Ovary (tissue), 7 donors: ENCODE measurements at regions not wholly inside any gene's neighbourhood (a gene's known extent, or its start where the extent isn't known, plus 50 kb on each side); places are given as distances from the start of the nearest gene placed in this dataset.

Experiments used
- DNase-seq, 5 donors: peaks; one replicate each; pipeline ENCODE4 v3.0.0-alpha.2; 2019 to 2020
- H3K27ac ChIP-seq, 2 donors: fragments of 200-600 bp; one replicate each; pipeline versions ENCODE4 v1.5.1 to v1.8.0; 2019 to 2022
- H3K27me3 ChIP-seq: fragments of 200-600 bp; one replicate; pipeline ENCODE4 v1.8.0; 2022
- H3K36me3 ChIP-seq: fragments of 200-600 bp; sonication (generic); one replicate; pipeline ENCODE4 v1.5.1; 2019
- H3K4me1 ChIP-seq: one replicate; pipeline ENCODE4 v1.8.1; 2013; ENCODE audit warnings: mild to moderate bottlenecking, moderate library complexity; ENCODE audit not compliant: insufficient read depth
- H3K4me3 ChIP-seq: fragments of 200-600 bp; sonication (generic); one replicate; pipeline ENCODE4 v1.5.1; 2017
- H3K9me3 ChIP-seq, 2 donors: fragments of 200-600 bp in 1 of 2; sonication (generic) in 1 of 2; one replicate each; pipeline versions ENCODE4 v1.5.1 to v1.8.1; 2013 to 2019; ENCODE audit warnings: mild to moderate bottlenecking in 1 of 2, moderate library complexity in 1 of 2
- EP300 ChIP-seq: sonication (generic); formaldehyde crosslinking; IDR thresholded peaks from one replicate; pipeline ENCODE4 v1.6.1; 2017; ENCODE audit warnings: antibody characterized with exemption
- POLR2A ChIP-seq: fragments of 450-650 bp; IDR thresholded peaks from one replicate; pipeline ENCODE4 v1.6.1; 2017; ENCODE audit warnings: antibody characterized with exemption, mild to moderate bottlenecking, moderate library complexity
- WGBS, 3 donors: extraction: QIAGEN DNeasy Blood & Tissue Kit in 1 of 3; methylation state at CpG; one replicate each; pipeline versions ENCODE4 v1.1.5 to v1.1.7; 2013 to 2017; 5-methylcytosine and 5-hydroxymethylcytosine counted together
- intact Hi-C, 4 donors: fragments of 100-400 bp; cut with DNase I; formaldehyde crosslinking; loops; one replicate each; pipeline versions ENCODE4 v1.11.0 to v1.15.1; 2022 to 2023
- TF ChIP-seq, protein P1 (sequence below), 3 donors: fragments of 450-650 bp in 2 of 3; fragments of 200-600 bp in 1 of 3; IDR thresholded peaks; one replicate each; pipeline versions ENCODE4 v1.5.1 to v1.8.0; 2016 to 2022; ENCODE audit warnings: antibody characterized with exemption in 3 of 3, mild to moderate bottlenecking in 1 of 3
- donor health status: DM: no; HTN: no; CAD: no; lungs with moderate emphysema.
- donor health status: DM: no; HTN: no; CAD: no.
- donor health status: Bipolar disorder and iron deficiency.
- donor health status: DM: no; HTN: no; CAD: no.
- donor health status: DM: yes; HTN: yes; CAD: no.

DNA sequence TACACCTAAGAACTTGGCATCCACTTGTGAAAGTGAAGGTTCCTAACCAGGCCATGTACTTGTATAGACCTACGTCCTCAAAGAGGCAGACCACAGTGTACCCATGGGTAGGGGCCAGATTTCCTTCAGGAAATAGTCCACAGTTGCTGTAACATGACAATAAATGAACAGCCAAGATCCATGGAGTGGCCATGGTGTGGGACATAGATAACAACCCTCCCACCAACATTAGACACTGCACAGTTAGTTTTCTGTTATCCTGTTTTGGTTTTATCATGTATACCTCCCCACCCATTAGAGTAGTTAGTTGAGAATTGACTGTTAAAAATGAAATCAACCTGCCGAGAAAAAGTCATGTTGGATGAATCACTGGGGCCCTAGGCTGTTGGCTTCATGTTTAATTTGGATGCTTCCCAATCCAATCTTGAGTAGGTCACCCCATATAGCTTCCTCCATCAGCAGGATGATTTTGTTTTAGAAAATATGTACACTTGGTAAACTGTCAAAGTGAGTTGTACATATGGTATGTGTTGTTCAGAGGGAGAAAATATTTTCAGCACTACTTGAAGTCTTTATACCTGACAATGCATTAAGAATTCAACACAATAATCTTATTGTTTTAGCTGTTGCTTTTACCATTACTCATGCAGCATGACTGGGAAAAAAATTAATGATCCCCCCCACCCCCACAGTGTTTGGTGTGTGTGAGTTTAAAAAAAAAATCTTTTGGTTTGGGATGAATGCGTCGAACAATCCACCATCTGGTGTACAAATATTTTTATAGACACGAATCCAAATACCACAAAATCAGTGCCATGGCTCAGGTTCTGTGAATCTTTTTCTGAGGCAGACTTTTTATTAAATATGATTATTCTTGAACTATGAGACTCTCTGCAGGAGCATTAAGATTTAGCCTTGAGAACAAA, 88.3 kb upstream of the ARHGAP29 start:
- H3K27ac ChIP-seq: no peak overlapping the region
- 19 to 22% (median 20%) methylated on average over 5 of the region's 5 CpGs for WGBS, 3 donors
- no peaks in the 10 kb centered on the region for H3K36me3 ChIP-seq
- no peaks in the 10 kb centered on the region for H3K9me3 ChIP-seq
- no peak for TF ChIP-seq EP300
- H3K27me3 ChIP-seq: no peaks in the 10 kb centered on the region
- DNase-seq: no peak
- H3K4me3 ChIP-seq: no peak overlapping the region
- intact Hi-C loops: loop anchor here in 2 of 4 donors (5.0 to 10.0 kb wide), 2 partner anchors 81 to 88 kb away; partner anchors contain the start of gene ARHGAP29 (in 1 of the 2)
- peaks cover 5% of the 10 kb centered on the region for H3K4me1 ChIP-seq

DNA sequence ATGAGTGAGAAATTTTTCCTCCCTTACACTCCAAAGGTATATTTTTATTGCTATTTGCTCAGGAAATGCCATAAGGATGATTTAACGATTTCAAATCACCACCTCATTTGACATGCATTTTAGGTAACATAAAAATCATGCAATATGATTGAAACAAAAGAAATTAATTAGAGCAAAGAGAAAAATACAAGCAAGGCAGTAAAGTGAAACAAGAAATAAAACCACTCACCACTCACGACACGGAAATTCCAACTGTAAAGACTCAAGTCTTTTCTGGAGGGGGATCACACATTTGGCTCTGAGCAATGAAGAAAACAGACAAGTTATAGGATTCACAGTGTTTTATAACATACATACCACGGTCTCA, 86.8 kb upstream of the ARHGAP29 start:
- Histone ChIP-seq H3K4me3 (no peak overlapping the region), H3K4me1 (peaks cover 5% of the 10 kb centered on the region), H3K27me3 (no peaks in the 10 kb centered on the region), H3K27ac (no peak overlapping the region), H3K36me3 (no peaks in the 10 kb centered on the region), H3K9me3 (no peaks in the 10 kb centered on the region)
- no peak for DNase-seq
- no peak for TF ChIP-seq POLR2A
- TF ChIP-seq EP300: no peak
- TF ChIP-seq, protein P1, sequence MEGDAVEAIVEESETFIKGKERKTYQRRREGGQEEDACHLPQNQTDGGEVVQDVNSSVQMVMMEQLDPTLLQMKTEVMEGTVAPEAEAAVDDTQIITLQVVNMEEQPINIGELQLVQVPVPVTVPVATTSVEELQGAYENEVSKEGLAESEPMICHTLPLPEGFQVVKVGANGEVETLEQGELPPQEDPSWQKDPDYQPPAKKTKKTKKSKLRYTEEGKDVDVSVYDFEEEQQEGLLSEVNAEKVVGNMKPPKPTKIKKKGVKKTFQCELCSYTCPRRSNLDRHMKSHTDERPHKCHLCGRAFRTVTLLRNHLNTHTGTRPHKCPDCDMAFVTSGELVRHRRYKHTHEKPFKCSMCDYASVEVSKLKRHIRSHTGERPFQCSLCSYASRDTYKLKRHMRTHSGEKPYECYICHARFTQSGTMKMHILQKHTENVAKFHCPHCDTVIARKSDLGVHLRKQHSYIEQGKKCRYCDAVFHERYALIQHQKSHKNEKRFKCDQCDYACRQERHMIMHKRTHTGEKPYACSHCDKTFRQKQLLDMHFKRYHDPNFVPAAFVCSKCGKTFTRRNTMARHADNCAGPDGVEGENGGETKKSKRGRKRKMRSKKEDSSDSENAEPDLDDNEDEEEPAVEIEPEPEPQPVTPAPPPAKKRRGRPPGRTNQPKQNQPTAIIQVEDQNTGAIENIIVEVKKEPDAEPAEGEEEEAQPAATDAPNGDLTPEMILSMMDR (IDR thresholded peaks at IDR 0.05): no peak
- 79 to 84% (median 81%) methylated on average over 4 of the region's 4 CpGs for WGBS, 3 donors
- intact Hi-C loops: loop anchor here in 1 of 4 donors (10.0 kb wide), 1 partner anchor 79 kb away; no protein-coding TSS in a partner anchor

DNA sequence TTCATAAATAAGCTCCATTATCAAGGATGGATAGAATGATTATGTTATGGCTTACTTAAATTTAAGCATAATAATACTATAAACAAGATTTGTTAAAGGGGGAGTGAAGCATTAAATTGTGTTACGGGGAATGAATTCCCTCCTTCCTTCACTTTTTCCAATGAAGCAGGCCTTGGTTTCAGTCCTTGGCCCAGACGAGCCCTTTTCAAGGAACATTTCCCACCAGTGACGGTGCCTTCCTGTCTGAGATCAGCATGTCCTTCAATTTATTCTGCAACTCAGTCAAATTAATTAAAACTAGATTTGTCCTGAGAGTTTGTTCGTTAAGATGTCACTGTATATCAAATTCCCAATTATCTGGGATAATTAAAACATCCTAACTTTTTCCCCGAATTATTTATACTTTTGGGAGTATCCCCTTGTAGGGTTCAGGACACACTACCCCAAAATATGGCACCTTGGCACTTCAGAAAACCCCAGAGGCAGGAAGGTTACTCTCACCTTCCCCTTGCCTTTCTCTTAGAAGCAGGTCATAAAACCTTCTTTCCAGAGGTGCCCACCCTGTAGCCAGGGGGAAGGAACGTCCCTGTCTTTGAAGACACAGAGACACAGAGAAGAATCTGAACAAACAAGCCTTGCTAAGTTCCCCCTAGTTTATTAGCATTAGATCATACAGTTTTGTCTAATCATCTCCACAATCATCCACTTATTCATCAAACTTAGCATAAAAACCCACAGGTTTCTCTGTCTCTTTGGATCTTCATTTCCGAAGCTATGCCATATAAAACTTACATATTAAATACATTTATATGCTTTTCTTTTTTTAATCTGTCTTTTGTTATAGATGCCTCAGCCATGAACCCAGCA, 86.2 kb upstream of the ARHGAP29 start:
- H3K9me3 ChIP-seq: no peaks in the 10 kb centered on the region
- no peak overlapping the region for H3K27ac ChIP-seq
- intact Hi-C loops: loop anchor here in 1 of 4 donors (10.0 kb wide), 1 partner anchor 79 kb away; no protein-coding TSS in a partner anchor
- no peak overlapping the region for H3K4me3 ChIP-seq
- 90 to 91% (median 90%) methylated on average over 7 of the region's 7 CpGs for WGBS, 3 donors
- TF ChIP-seq POLR2A (no peak), EP300 (no peak)
- TF ChIP-seq, protein P1 (IDR thresholded peaks at IDR 0.05): no peak
- peaks cover 5% of the 10 kb centered on the region for H3K4me1 ChIP-seq
- H3K36me3 ChIP-seq: no peaks in the 10 kb centered on the region
- no peak for DNase-seq
- no peaks in the 10 kb centered on the region for H3K27me3 ChIP-seq

DNA sequence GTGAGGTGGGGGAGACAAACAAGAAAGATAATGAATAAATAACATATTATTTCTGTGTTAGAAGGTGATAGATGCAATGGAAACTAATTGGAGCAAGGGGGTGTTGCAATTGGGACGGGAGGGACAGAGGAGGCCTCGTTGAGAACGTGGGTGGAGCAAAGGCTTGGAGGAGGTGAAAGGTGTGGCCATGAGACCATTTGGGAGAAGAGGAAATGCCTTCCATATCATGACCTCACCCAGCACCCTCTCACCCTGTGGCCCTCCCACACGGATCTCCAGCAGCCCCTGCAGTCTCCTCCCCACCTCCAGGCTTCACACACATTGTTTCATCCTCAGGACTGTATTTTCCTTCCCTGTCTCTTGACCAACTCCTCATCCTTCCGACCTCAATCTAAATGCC, 85.3 kb upstream of the ARHGAP29 start:
- WGBS, 3 donors: 75 to 81% (median 79%) methylated on average over 5 of the region's 5 CpGs
- TF ChIP-seq EP300: no peak
- TF ChIP-seq POLR2A: no peak
- TF ChIP-seq, protein P1 (IDR thresholded peaks at IDR 0.05): no peak
- DNase-seq: no peak
- Histone ChIP-seq H3K27me3 (no peaks in the 10 kb centered on the region), H3K4me1 (peaks cover 5% of the 10 kb centered on the region), H3K9me3 (no peaks in the 10 kb centered on the region), H3K27ac (no peak overlapping the region), H3K4me3 (no peak overlapping the region), H3K36me3 (no peaks in the 10 kb centered on the region)
- intact Hi-C loops: loop anchor here in 1 of 4 donors (10.0 kb wide), 1 partner anchor 78 kb away; no protein-coding TSS in a partner anchor
